ENCODE measurements at regions not wholly inside any gene's neighbourhood (a gene's known extent, or its start where the extent isn't known, plus 50 kb on each side); places are given as distances from the start of the nearest gene placed in this dataset.

DNA sequence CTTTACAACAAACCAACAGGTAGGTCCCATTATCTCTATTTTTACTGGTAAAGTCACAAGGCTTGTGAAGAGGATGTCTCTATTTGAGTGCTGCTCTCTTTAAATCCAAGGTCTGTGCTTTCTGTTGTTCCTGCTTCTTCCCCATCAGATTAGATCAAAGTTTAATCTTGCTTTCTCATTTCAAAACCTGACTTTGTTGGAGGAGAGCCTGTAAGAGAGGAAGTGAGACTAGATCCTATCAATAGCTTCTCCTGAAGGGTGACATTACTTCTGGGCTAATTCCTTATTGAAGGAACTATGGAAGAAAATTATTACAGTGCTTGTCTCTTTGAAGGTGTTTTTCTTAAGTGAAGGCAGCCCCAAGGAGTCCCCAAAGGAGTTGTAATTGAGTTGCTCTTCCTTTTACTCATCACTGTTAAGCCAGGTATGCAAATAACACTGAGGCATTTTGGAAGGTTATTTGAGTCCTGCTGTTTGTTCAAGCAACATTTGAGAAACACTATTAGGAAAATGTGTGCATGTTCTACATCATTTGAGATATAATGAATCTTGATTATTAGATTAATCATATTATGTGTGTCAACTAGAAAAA is 146.2 kb upstream of the MBL2 start:
- DNase-seq = no peak

DNA sequence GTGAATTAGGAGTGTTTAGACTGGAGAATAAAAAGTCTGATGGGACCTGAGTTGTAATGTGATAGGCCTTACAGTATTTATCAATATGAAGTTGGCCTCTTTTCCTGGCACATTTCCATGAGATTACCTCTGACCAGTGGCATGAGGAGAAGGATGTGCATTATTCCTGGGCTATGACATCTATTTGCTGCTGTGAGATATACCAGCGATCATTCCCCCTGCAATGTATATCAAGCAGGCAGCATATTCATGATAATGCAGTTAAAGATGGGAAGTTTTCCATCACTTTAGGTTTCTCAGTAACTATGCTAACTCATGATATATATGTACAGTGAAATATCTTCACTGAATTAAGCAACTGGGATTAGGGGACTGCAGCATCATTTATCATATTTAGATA is 142.8 kb upstream of the MBL2 start:
- Mint-ChIP-seq H3K27me3 (ENCODE audit: unreplicated experiment) (no peaks in the 10 kb centered on the region), H3K4me3 (ENCODE audit: unreplicated experiment) (no peak overlapping the region), H3K27ac (ENCODE audit: unreplicated experiment) (no peak overlapping the region), H3K9me3 (ENCODE audit: unreplicated experiment) (no peaks in the 10 kb centered on the region), H3K4me1 (ENCODE audit: low read depth, unreplicated experiment) (no peaks in the 10 kb centered on the region), H3K36me3 (ENCODE audit: unreplicated experiment) (no peaks in the 10 kb centered on the region)
- TF ChIP-seq, protein P1, sequence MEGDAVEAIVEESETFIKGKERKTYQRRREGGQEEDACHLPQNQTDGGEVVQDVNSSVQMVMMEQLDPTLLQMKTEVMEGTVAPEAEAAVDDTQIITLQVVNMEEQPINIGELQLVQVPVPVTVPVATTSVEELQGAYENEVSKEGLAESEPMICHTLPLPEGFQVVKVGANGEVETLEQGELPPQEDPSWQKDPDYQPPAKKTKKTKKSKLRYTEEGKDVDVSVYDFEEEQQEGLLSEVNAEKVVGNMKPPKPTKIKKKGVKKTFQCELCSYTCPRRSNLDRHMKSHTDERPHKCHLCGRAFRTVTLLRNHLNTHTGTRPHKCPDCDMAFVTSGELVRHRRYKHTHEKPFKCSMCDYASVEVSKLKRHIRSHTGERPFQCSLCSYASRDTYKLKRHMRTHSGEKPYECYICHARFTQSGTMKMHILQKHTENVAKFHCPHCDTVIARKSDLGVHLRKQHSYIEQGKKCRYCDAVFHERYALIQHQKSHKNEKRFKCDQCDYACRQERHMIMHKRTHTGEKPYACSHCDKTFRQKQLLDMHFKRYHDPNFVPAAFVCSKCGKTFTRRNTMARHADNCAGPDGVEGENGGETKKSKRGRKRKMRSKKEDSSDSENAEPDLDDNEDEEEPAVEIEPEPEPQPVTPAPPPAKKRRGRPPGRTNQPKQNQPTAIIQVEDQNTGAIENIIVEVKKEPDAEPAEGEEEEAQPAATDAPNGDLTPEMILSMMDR (IDR thresholded peaks at IDR 0.05; ENCODE audit: partially characterized antibody, unreplicated experiment) = no peak
- DNase-seq = no peak

More for the DNA sequence above, 146.2 kb upstream of the MBL2 start:
- Mint-ChIP-seq H3K27me3 (ENCODE audit: unreplicated experiment) (no peaks in the 10 kb centered on the region), H3K4me1 (ENCODE audit: low read depth, unreplicated experiment) (no peaks in the 10 kb centered on the region), H3K4me3 (ENCODE audit: unreplicated experiment) (no peak overlapping the region), H3K36me3 (ENCODE audit: unreplicated experiment) (no peaks in the 10 kb centered on the region), H3K9me3 (ENCODE audit: unreplicated experiment) (no peaks in the 10 kb centered on the region), H3K27ac (ENCODE audit: unreplicated experiment) (no peak overlapping the region)
- TF ChIP-seq, protein P1 (IDR thresholded peaks at IDR 0.05; ENCODE audit: partially characterized antibody, unreplicated experiment) = no peak

DNA sequence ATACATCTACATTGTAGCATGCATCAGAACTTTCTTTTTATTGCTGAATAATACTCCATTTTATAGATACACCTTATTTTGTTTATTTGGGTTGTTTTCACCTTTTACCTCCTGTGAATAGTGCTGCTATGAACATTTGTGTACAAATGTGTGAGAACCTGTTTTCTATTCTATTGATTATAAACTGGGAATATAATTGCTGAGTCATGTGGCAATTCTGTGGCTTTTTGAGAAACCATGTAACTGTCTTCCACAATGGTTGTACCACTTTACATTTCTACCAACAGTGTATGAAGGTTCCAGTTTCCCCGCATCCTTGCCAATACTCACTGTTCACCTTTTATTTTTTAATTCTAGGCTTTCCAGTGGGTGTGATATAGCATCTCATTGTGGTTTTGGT is 138.6 kb upstream of the MBL2 start:
- H3K27me3 Mint-ChIP-seq (ENCODE audit: unreplicated experiment) = no peaks in the 10 kb centered on the region
- no peak for DNase-seq
- no peaks in the 10 kb centered on the region for H3K4me1 Mint-ChIP-seq (ENCODE audit: low read depth, unreplicated experiment)
- no peaks in the 10 kb centered on the region for H3K9me3 Mint-ChIP-seq (ENCODE audit: unreplicated experiment)
- H3K27ac Mint-ChIP-seq (ENCODE audit: unreplicated experiment) = no peak overlapping the region
- TF ChIP-seq, protein P1 (IDR thresholded peaks at IDR 0.05; ENCODE audit: partially characterized antibody, unreplicated experiment) = no peak
- H3K4me3 Mint-ChIP-seq (ENCODE audit: unreplicated experiment) = no peak overlapping the region
- H3K36me3 Mint-ChIP-seq (ENCODE audit: unreplicated experiment) = no peaks in the 10 kb centered on the region

DNA sequence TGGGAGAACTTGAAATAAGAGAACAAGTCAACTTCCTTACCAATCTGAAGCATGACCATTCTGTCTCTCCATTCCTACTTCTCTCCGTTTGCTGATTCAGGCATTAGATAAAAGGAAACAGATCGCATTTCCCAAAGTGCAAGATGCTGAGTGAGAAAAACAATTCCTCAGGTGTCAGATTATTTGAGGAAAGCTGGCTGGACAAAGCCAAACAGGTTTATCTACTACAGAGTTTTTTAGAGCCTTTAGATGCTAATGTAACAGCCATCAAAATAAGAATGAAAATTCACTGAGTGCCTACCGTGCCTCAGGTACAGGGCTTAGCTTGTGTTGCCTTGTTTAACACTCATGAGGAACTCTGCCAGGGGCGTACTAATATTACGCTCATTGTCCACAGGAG is 135.9 kb upstream of the MBL2 start:
- H3K36me3 Mint-ChIP-seq (ENCODE audit: unreplicated experiment) = no peaks in the 10 kb centered on the region
- H3K27me3 Mint-ChIP-seq (ENCODE audit: unreplicated experiment) = no peaks in the 10 kb centered on the region
- TF ChIP-seq, protein P1 (IDR thresholded peaks at IDR 0.05; ENCODE audit: partially characterized antibody, unreplicated experiment) = no peak
- no peaks in the 10 kb centered on the region for H3K4me1 Mint-ChIP-seq (ENCODE audit: low read depth, unreplicated experiment)
- no peak overlapping the region for H3K4me3 Mint-ChIP-seq (ENCODE audit: unreplicated experiment)
- H3K27ac Mint-ChIP-seq (ENCODE audit: unreplicated experiment) = no peak overlapping the region
- H3K9me3 Mint-ChIP-seq (ENCODE audit: unreplicated experiment) = no peaks in the 10 kb centered on the region
- DNase-seq = no peak

DNA sequence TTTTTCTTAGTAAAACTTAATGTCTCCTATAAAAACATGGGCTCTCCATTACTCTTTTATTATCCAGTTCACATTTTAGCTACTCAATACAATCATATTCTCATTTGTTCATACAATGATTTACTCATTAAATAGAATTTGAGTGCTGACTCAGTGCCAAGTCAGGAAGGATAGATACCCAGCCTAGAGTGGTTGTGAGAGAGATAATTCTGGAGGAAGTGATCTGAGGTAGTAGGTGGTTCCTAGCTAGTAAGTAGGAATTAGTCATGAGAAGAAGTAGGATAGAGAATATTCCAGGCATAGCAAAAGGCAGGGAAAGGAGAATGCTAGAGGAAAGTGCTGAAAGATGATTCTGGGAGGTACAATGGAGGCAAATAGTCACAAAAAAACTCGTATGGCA is 133.5 kb upstream of the MBL2 start:
- H3K4me1 Mint-ChIP-seq (ENCODE audit: low read depth, unreplicated experiment) = no peaks in the 10 kb centered on the region

More for the DNA sequence above, 133.5 kb upstream of the MBL2 start:
- DNase-seq = no peak
- Mint-ChIP-seq H3K27me3 (ENCODE audit: unreplicated experiment) (peaks cover 1% of the 10 kb centered on the region), H3K27ac (ENCODE audit: unreplicated experiment) (no peak overlapping the region), H3K9me3 (ENCODE audit: unreplicated experiment) (no peaks in the 10 kb centered on the region), H3K4me3 (ENCODE audit: unreplicated experiment) (no peak overlapping the region), H3K36me3 (ENCODE audit: unreplicated experiment) (no peaks in the 10 kb centered on the region)
- TF ChIP-seq, protein P1 (IDR thresholded peaks at IDR 0.05; ENCODE audit: partially characterized antibody, unreplicated experiment) = no peak
